Brain pericyte (primary cell): ENCODE measurements at regions not wholly inside any gene's neighbourhood (a gene's known extent, or its start where the extent isn't known, plus 50 kb on each side); places are given as distances from the start of the nearest gene placed in this dataset.

ENCODE experiments used
- DNase-seq: peaks from one replicate; pipeline ENCODE4 v3.0.0-alpha.2; 2012; ENCODE audit warnings: low read depth, low spot score

GRCh38 chr22:48459859-48460823, 1367.5 kb downstream of the BRD1 start:
- DNase-seq: no peak

DNA sequence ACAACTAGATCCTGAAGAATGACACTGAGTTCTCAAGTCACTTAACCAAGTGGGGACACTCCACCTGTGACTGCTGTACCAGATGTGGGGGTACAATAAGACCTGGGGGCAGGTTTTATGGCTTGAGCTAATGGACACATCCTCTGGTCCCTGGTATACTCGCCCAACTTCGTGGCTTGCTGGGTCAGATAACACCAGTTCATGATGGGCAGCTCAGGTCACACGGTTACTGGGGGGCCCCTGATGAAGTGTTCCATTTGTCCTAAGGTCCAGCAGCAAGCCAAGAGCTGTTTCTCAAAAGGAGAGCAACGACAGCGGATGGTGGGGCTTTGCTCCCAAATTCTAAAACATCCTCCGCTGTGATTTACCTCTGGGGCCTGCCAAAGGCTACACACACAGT, 1368.4 kb downstream of the BRD1 start:
- DNase-seq: no peak

DNA sequence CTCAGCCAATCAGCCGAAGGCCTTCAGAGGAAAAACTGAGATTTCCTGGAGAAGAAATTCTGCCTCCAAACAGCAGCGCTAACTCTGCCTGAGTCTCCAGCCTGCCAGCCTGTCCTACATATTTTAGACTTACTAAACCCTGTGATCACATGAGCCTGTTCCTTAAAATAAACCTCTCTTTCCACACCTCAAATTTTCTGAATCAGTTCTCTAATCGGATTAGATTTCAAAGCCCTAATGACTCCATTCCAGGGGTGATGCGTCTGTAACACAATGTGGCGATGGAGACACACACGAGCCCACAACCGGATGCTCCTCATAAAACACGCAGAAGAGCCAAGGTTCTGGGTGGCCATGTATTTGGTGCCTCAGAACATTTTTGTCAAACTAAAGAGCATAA, 1371.2 kb downstream of the BRD1 start:
- no peak for DNase-seq

- DNase-seq: no peak
Observed at GRCh38 chr22:48453751-48454485, 1373.8 kb downstream of the BRD1 start.

- DNase-seq: no peak
Observed at GRCh38 chr22:48453171-48453570, 1374.5 kb downstream of the BRD1 start.

DNA sequence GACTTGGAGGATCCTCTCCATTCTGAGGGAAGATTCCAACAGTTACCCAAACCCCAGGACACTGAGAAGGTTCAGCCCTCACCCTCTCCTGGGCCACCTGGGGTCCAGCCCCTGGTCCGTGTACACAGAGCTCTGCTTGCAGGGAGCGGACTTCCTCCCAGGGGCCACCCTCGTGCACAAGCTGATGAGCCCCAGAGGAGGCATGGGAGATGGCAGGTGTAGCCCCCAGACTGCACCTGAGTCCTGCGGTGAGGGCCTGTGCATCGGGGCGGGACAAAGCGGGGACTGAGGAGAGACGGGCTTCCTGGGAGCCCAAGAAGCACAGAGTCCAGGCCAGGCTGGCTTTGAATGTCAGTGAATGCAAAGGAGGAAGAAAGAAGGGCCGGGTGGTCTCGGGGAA, 1374.9 kb downstream of the BRD1 start:
- no peak for DNase-seq

DNA sequence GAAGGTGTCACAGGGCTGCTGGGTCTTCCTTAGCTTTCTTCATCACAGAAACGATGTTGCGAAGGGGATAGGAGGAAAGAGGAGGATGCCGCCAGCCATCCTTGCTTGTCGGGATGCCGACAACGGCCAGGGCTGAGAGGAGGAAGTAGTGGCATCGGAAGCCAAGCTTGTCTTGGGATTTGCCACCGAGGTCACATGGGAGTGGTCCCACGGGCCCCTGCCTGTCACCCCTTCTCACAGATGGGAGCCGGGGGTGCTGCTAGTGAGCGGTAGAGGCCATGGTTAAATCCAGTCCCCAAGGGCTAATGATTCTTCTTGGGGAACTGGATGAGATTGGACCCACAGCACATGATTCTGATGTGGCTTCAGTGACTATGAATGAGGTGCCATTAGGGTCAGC, 1375.8 kb downstream of the BRD1 start:
- no peak for DNase-seq

GRCh38 chr22:48450188-48450825, 1377.4 kb downstream of the BRD1 start:
- no peak for DNase-seq

- no peak for DNase-seq
Observed at GRCh38 chr22:48449466-48450187, 1378.0 kb downstream of the BRD1 start.

DNA sequence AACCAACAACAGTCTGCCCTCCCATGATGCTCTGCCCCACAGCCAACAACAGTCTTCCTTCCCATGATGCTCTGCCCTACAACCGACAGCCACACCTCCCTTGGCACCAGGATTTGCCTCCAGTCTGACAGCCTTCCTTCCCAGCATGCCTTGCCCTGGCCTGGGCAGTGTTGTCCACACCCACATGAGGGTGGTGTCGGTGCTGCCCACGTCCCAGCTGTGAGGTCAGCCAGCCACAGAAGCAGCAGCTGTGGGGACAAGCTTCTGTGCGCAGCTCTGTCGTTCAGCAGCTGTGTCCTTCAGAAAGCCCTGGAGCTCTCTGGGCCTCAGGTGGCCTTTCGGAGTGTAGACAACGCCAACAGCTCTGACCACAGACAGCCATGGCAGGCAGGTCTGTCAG, 1378.9 kb downstream of the BRD1 start:
- DNase-seq: no peak

DNA sequence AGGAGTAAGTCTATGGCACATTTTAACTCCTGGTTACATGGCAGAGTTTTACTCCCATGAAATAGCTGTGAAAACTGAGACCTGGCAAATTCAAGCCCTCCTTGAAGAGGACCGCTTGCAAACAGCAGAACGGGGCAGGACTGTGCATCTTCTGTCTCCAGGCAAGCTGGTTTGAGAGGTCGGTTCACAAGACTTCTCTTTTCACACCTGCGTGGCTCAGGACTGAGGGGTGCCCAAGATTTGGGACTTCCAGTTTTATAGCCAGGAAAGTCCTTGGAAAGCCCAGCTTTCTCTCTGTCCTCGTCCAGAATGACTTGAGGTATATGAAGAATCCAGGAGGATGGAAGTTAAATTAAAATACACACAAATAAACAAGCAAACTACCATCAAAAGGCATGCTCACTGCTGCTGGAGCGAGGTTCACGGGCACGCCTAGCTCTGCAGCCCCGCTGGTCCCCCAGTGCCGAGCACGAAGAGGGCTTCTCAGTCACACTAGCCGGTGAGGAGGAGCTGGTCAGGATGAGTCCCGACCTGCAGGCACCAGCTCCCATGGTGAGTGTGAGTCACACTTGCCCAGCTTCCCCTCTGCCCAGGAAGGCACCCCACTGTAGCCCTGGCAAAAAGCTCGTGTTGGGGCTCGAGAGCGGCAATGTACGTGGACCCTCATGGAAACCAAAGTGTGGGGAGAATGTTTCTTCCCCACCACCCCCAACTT, 1382.4 kb downstream of the BRD1 start:
- no peak for DNase-seq

- DNase-seq: no peak
Observed at GRCh38 chr22:48444320-48445112, 1383.2 kb downstream of the BRD1 start.

- no peak for DNase-seq
Observed at GRCh38 chr22:48443680-48444079, 1384.0 kb downstream of the BRD1 start.

GRCh38 chr22:48442663-48443062, 1385.0 kb downstream of the BRD1 start:
- no peak for DNase-seq

DNA sequence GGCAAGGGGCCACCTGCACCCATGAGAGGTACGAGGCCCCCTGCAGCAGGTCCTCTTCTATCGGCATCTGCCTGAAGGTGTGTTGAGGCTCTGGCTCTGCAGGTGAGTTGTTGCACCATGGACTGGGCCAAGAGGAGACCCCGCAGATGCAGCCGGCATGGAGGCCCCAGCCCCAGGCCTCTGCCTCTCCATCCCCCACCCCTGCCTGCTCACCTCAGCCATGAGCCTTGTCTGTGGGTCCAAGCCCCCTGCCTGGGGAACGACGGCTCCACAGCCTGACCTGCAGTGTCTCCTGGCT, 1386.2 kb downstream of the BRD1 start:
- DNase-seq: no peak

DNA sequence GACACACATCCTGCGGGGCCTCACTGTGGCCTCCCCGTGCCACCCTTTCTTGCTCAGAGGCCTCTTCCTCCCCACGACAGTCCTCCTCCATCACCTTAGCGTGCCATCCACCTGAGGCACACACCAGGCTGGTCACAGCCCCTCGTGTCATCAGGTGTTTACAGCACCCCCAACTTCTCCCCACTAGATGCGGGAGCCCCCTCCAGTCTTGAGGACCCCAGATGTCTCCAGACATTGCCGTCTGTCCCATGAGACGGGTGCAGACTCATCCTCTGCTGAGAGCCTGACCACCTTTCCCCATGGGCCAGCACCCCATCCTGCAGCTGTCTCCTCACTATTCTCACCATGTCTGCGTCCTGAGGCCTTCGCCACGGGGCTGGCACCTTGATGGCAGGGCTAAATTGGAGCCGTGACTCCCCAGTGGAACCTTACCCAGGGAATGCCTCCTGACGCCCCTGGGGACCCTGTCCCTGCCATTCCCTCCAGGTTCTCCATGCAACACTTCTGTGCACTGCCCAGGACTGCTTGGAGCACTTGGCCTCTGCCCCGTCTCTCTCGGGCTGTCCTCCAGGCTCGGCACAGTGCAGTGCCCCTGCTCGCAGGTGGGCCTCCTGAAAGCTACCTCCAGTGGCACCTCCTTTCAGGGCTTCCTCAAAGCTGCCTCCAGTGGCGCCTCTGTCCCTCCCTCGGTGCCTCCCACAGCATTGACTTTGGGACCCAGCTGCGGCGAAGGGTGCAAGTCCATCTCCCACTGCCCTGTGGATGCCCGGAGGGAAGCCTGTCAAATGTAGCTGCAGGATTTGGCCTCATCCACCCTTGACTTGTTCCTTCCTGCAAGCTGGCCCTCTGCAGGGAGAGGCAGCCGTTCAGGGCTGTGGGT, 1386.8 kb downstream of the BRD1 start:
- DNase-seq: no peak

DNA sequence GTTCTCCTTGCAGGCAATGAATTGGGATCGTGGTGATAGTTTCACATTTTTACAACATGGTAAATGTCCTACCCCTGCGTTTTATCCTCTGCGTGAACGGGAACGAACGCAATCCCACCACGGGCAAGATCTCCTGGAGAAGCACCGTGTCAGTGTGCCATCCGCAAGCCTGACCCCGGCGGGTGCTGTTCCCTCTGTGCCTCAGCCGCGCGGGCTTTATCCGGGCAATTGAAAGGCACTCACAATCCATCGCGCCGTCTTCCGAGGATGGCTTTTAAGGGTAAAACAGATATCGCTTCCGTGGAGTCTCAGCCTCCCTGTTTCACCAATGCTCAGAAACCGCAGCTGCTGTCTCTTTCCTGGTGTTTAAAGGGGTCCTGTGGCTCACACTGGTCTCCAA, 1387.5 kb downstream of the BRD1 start:
- no peak for DNase-seq

DNA sequence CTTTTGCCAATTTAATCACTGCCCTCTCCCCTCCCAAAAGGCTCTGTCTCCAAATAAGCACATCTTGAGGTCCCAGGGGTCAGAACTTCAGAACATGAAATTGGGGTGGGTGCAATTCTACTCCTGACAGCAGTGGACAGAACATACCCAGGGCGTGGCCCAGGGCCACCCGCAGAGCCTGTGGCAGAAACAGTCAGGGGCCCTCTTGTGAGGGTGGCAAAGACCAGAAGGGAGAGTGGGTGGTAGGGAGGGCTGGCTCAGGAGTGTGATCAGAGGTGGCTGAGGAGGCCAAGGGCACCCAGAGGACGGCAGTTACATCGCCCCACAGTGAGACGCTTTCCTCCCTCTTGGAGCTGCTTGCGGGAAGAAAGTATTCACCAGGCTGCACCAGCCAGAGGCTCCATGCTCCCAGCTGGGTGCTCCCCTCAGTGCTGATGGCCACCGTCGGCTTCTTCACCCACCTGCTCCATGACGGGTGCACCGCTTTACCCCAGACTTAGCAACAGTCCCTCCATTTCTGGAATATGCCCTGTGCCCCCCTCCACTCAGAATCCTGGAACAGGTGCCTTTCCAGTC, 1388.0 kb downstream of the BRD1 start:
- no peak for DNase-seq
